Esophagus squamous epithelium (tissue), 5 donors: ENCODE measurements at regions not wholly inside any gene's neighbourhood (a gene's known extent, or its start where the extent isn't known, plus 50 kb on each side); places are given as distances from the start of the nearest gene placed in this dataset.

ENCODE experiments used
- DNase-seq: peaks from one replicate; lab custom pipeline; 2025; lab: John Stamatoyannopoulos, UW
- H3K27ac ChIP-seq, 4 donors: fragments of 200-600 bp; sonication (generic); one replicate each; pipeline ENCODE4 v1.5.1; 2016 to 2019; ENCODE audit warnings: mild to moderate bottlenecking in 1 of 4
- H3K27me3 ChIP-seq, 4 donors: fragments of 200-600 bp; sonication (generic); 1 replicate in 3 of 4; 2 replicates in 1 of 4; pipeline versions ENCODE4 v1.5.1 to v1.6.0; 2017 to 2021; ENCODE audit warnings: antibody characterized with exemption in 1 of 4
- H3K36me3 ChIP-seq, 3 donors: fragments of 200-600 bp; sonication (generic); one replicate each; pipeline ENCODE4 v1.5.1; 2016 to 2019
- H3K4me1 ChIP-seq, 3 donors: fragments of 200-600 bp; sonication (generic); one replicate each; pipeline ENCODE4 v1.5.1; 2017 to 2019
- H3K4me3 ChIP-seq, 4 donors: fragments of 200-600 bp; sonication (generic); 1 replicate in 3 of 4; 2 replicates in 1 of 4; pipeline ENCODE4 v1.5.1; 2016 to 2019; ENCODE audit warnings: mild to moderate bottlenecking in 2 of 4, moderate library complexity in 1 of 4
- H3K9me3 ChIP-seq, 3 donors: fragments of 200-600 bp; sonication (generic); one replicate each; pipeline ENCODE4 v1.5.1; 2016 to 2019
- CTCF ChIP-seq, 6 experiments: fragments of 450-650 bp in 4 of 6; fragments of 200-600 bp in 2 of 6; sonication (generic) in 2 of 6; IDR thresholded peaks; one replicate each; pipeline ENCODE4 v1.5.1; 2016 to 2019; ENCODE audit warnings: antibody characterized with exemption in 6 of 6, mild to moderate bottlenecking in 4 of 6, moderate library complexity in 4 of 6
- POLR2A ChIP-seq, 4 donors: fragments of 450-650 bp; IDR thresholded peaks; one replicate each; pipeline ENCODE4 v1.6.1; 2017; ENCODE audit warnings: antibody characterized with exemption in 4 of 4, mild to moderate bottlenecking in 4 of 4, moderate library complexity in 3 of 4
- WGBS, 2 donors: methylation state at CpG; one replicate each; pipeline ENCODE4 v1.1.5; 2018; 5-methylcytosine and 5-hydroxymethylcytosine counted together
- intact Hi-C: fragments of 100-400 bp; cut with DNase I; formaldehyde crosslinking; loops from one replicate; pipeline ENCODE4 v1.15.0; 2022
- donor health status: DM: yes; HTN: yes; CAD: no.

- WGBS, 2 donors, result 68 to 82% methylated on average over 4 of the region's 4 CpGs
- intact Hi-C loops, result no loop called here
- H3K9me3 ChIP-seq, result no peaks in the 10 kb centered on the region
- H3K27ac ChIP-seq, result no peak overlapping the region
- peaks cover 11 to 35% (median 25%) of the 10 kb centered on the region in 3 donors for H3K4me1 ChIP-seq
- H3K4me3 ChIP-seq, result no peak overlapping the region
- no peak for DNase-seq
- TF ChIP-seq POLR2A (IDR thresholded peaks at IDR 0.05), result no peak
- no peak for TF ChIP-seq CTCF (IDR thresholded peaks at IDR 0.05)
- H3K27me3 ChIP-seq, result no peaks in the 10 kb centered on the region
- no peaks in the 10 kb centered on the region for H3K36me3 ChIP-seq
Measured at GRCh38 chr3:150248888-150249681, 159.0 kb upstream of the TSC22D2 start.

GRCh38 chr3:150248116-150248887 is 159.8 kb upstream of the TSC22D2 start:
- Histone ChIP-seq H3K4me1 (peaks cover 10 to 27% (median 20%) of the 10 kb centered on the region in 3 donors), H3K27me3 (no peaks in the 10 kb centered on the region), H3K27ac (no peak overlapping the region), H3K36me3 (no peaks in the 10 kb centered on the region), H3K4me3 (no peak overlapping the region), H3K9me3 (no peaks in the 10 kb centered on the region)
- WGBS, 2 donors, result 50 to 64% methylated on average over 5 of the region's 5 CpGs
- DNase-seq, result no peak
- TF ChIP-seq POLR2A (IDR thresholded peaks at IDR 0.05) (no peak), CTCF (IDR thresholded peaks at IDR 0.05) (no peak)
- intact Hi-C loops, result no loop called here

GRCh38 chr3:150247441-150247840 is 160.7 kb upstream of the TSC22D2 start:
- no peak overlapping the region for H3K27ac ChIP-seq
- no peak overlapping the region for H3K4me3 ChIP-seq
- no peaks in the 10 kb centered on the region for H3K27me3 ChIP-seq
- TF ChIP-seq CTCF (IDR thresholded peaks at IDR 0.05), result no peak
- no peak for TF ChIP-seq POLR2A (IDR thresholded peaks at IDR 0.05)
- H3K36me3 ChIP-seq, result no peaks in the 10 kb centered on the region
- H3K9me3 ChIP-seq, result no peaks in the 10 kb centered on the region
- peaks cover 10 to 20% (median 14%) of the 10 kb centered on the region in 3 donors for H3K4me1 ChIP-seq
- WGBS, 2 donors, result 93 to 96% methylated on average over 5 to 6 of the region's 6 CpGs
- DNase-seq, result no peak
- intact Hi-C loops, result no loop called here

DNA sequence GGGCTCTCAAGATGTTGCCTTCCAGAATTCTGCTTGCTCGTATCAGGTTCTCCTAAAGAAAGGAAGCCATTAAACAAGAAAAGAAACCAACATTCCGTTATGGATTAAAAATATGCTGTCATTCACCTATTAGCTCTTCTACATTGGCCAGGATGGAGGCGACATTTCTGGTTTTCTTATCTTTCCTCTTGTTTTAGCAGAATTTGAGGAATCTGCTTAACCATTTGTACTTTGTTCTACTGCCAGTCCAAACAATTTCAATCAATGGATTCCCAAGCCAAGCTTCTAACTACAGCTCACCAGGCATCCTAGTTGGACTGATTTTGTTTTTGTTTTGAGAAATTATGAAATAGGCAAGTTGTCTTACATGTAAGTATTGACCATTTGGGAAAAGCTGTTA is 164.6 kb upstream of the TSC22D2 start:
- 76 to 90% methylated on average over 3 of the region's 3 CpGs for WGBS, 2 donors
- Histone ChIP-seq H3K4me3 (no peak overlapping the region), H3K9me3 (no peaks in the 10 kb centered on the region), H3K36me3 (no peaks in the 10 kb centered on the region), H3K27me3 (no peaks in the 10 kb centered on the region), H3K27ac (no peak overlapping the region), H3K4me1 (peaks cover 3 to 15% (median 5%) of the 10 kb centered on the region in 3 donors)
- TF ChIP-seq CTCF (IDR thresholded peaks at IDR 0.05) (no peak), POLR2A (IDR thresholded peaks at IDR 0.05) (no peak)
- intact Hi-C loops, result no loop called here
- DNase-seq, result no peak
